ENCODE measurements at regions not wholly inside any gene's neighbourhood (a gene's known extent, or its start where the extent isn't known, plus 50 kb on each side); places are given as distances from the start of the nearest gene placed in this dataset.

DNA sequence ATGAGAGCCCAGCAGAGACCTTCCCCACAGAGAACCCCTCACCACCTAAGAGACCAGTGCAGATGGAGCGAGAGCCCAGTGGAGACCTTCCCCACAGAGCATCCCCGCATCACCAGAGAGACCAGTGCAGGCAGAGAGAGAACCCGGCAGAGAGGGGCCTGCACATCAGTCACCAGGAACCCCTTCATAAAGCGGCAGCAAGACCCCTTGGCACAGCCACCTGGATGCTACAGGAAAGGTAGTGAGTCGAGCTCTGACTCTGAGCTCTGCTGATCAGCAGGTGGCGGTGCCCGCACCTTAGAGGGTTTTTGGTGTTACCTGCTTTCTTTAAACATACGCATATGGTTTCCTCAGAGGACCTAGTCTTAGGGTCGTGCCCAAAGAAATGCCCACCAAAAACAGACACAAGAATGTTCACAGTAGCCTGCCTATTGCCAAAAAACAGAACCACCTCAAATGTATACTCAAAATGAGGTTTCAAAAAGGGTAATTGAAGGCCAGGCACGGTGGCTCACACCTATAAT, 678.7 kb downstream of the BRD1 start:
- no peak for TF ChIP-seq CTCF (IDR thresholded peaks at IDR 0.05; ENCODE audit: low read depth, low read length)

DNA sequence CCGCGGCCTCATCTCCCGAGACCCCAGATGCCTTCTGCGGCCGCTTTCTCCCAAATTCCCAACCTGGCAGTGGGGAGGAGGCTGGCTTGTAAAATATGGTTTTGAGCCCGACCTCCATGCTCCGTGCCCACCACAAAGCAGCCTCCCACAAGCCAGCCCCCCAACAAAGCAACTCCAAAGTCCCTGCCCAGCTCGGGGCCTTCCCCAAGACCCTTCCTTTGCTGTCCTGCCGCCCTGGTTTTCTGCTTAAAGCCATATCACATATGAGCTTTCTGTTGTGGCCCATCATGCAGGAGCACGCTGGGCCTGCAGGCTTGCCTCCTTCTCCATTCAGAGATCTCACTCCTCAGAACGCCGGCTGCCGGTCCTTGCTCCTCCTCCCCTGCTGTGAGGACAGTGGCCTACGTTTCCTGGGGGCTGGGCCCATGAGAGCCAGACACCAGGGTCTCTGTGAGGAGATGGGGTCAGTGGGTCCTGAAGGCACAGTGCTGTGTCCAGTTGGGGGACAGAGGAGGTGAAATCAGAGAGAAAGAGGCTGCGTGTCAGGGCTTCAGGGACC, 680.0 kb downstream of the BRD1 start:
- DNase-seq (ENCODE audit: extremely low read depth, low read depth), result no peak
- TF ChIP-seq CTCF (IDR thresholded peaks at IDR 0.05; ENCODE audit: low read depth, low read length), result no peak

More for the DNA sequence above, 678.7 kb downstream of the BRD1 start:
- no peak for DNase-seq (ENCODE audit: extremely low read depth, low read depth)

- no peak for DNase-seq (ENCODE audit: extremely low read depth, low read depth)
- TF ChIP-seq CTCF (IDR thresholded peaks at IDR 0.05; ENCODE audit: low read depth, low read length), result no peak
These were observed 680.5 kb downstream of the BRD1 start for GRCh38 chr22:49147171-49147570.

GRCh38 chr22:49146511-49146910, 681.2 kb downstream of the BRD1 start:
- no peak for DNase-seq (ENCODE audit: extremely low read depth, low read depth)
- TF ChIP-seq CTCF (IDR thresholded peaks at IDR 0.05; ENCODE audit: low read depth, low read length), result no peak

DNA sequence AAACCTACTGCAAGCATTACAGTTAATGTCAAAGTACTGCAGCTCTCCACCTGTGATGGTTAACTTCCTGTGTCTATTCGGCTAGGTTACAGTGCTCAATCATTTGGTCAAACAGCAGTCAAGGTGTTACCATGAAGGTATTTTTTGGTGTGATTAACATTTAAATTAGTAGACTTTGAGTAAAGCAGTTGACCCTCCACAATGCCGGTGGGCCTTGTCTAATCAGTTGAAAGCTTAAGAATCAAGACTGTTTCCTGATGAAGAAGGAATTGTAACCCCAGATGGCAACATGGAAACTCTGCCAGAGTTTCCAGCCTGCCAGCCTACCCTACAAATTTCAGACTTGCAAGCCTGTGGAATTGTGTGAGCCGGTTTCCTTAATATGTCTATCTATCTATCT, 683.9 kb downstream of the BRD1 start:
- no peak for TF ChIP-seq CTCF (IDR thresholded peaks at IDR 0.05; ENCODE audit: low read depth, low read length)
- no peak for DNase-seq (ENCODE audit: extremely low read depth, low read depth)

DNA sequence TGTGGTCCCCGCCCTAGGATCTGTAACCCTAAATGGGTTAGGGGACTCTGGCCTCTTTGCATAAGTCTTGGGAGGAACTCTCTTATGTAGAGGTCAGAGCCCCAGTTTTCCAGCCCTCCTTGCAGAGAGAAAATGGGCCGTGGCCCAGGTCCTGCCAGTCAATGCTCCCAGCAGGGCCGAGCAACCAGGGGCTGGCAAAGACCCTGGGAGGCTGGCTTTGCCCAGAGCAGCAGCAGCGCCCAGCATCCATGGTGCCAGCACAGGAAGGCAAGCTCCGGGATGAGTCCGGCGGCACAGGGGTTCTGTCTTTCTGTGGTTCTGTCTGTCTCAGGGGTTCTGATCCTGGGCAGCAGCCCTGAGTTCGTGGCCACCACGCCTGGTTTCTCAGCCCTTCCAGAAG, 684.8 kb downstream of the BRD1 start:
- no peak for DNase-seq (ENCODE audit: extremely low read depth, low read depth)
- no peak for TF ChIP-seq CTCF (IDR thresholded peaks at IDR 0.05; ENCODE audit: low read depth, low read length)

DNA sequence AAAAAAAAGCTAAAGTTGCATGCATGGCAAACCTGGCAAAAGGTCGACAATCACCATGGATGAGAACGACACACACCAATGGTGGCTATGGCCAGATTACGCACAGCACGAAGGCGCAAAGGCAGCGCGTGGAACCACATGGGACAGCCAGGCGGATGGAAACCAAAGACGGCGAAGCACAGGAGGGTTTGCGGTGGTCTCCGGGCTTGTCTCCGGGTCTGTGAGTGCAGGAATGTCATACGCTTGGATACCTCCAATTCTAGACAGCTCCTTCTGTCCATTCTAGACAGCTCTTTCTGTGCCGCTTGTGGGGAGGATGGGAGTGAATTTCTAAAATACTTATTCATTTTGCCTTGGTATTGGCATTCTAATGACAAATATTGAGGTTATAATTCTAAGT, 685.4 kb downstream of the BRD1 start:
- TF ChIP-seq CTCF (IDR thresholded peaks at IDR 0.05; ENCODE audit: low read depth, low read length), result no peak
- no peak for DNase-seq (ENCODE audit: extremely low read depth, low read depth)
